IPS-20b (cell line): ENCODE measurements at regions not wholly inside any gene's neighbourhood (a gene's known extent, or its start where the extent isn't known, plus 50 kb on each side); places are given as distances from the start of the nearest gene placed in this dataset.

Experiments
- H3K27ac ChIP-seq: one replicate; pipeline ENCODE4 v1.5.1; 2013; ENCODE audit warnings: low read length
- H3K27me3 ChIP-seq: 2 replicates; pipeline ENCODE4 v1.6.1; 2013; ENCODE audit warnings: mild to moderate bottlenecking, low read length, inconsistent platforms; ENCODE audit not compliant: insufficient read depth
- H3K36me3 ChIP-seq: 2 replicates; pipeline ENCODE4 v1.6.1; 2013; ENCODE audit warnings: low read depth, mild to moderate bottlenecking, inconsistent platforms, low read length, moderate library complexity; ENCODE audit not compliant: insufficient read depth
- H3K4me1 ChIP-seq: 2 replicates; pipeline ENCODE4 v1.6.1; 2013; ENCODE audit warnings: mild to moderate bottlenecking, control low read depth, inconsistent platforms, low read length, moderate library complexity; ENCODE audit not compliant: insufficient read depth
- H3K4me3 ChIP-seq: 2 replicates; pipeline ENCODE4 v1.5.1; 2013; ENCODE audit warnings: mild to moderate bottlenecking, low read length, inconsistent platforms
- H3K9ac ChIP-seq: 2 replicates; pipeline ENCODE4 v1.6.1; 2013; ENCODE audit warnings: low read depth, mild to moderate bottlenecking, inconsistent platforms, low read length, moderate library complexity
- H3K9me3 ChIP-seq: 2 replicates; pipeline ENCODE4 v1.6.1; 2013; ENCODE audit warnings: mild to moderate bottlenecking, low read depth, low read length, inconsistent platforms; ENCODE audit not compliant: insufficient read depth

GRCh38 chr20:17129089-17129488, 97.8 kb upstream of the PCSK2 start:
- Histone ChIP-seq H3K27ac (no peak overlapping the region), H3K36me3 (no peaks in the 10 kb centered on the region), H3K4me3 (no peak overlapping the region), H3K9ac (no peak overlapping the region), H3K9me3 (no peaks in the 10 kb centered on the region), H3K27me3 (no peaks in the 10 kb centered on the region), H3K4me1 (peaks cover 11% of the 10 kb centered on the region)

GRCh38 chr20:17137692-17138091, 89.1 kb upstream of the PCSK2 start:
- no peak overlapping the region for H3K4me3 ChIP-seq
- H3K27ac ChIP-seq = no peak overlapping the region

GRCh38 chr20:17138237-17138636, 88.6 kb upstream of the PCSK2 start:
- Histone ChIP-seq H3K36me3 (no peaks in the 10 kb centered on the region), H3K9me3 (no peaks in the 10 kb centered on the region), H3K27ac (no peak overlapping the region), H3K4me3 (no peak overlapping the region), H3K27me3 (no peaks in the 10 kb centered on the region), H3K9ac (no peak overlapping the region), H3K4me1 (no peaks in the 10 kb centered on the region)

More at GRCh38 chr20:17137692-17138091, 89.1 kb upstream of the PCSK2 start:
- Histone ChIP-seq H3K36me3 (no peaks in the 10 kb centered on the region), H3K9ac (no peak overlapping the region), H3K27me3 (no peaks in the 10 kb centered on the region), H3K4me1 (no peaks in the 10 kb centered on the region), H3K9me3 (no peaks in the 10 kb centered on the region)

GRCh38 chr20:17140894-17141293, 85.9 kb upstream of the PCSK2 start:
- H3K9me3 ChIP-seq = no peaks in the 10 kb centered on the region
- no peaks in the 10 kb centered on the region for H3K4me1 ChIP-seq
- H3K27me3 ChIP-seq = no peaks in the 10 kb centered on the region
- no peak overlapping the region for H3K4me3 ChIP-seq
- no peak overlapping the region for H3K27ac ChIP-seq
- H3K36me3 ChIP-seq = no peaks in the 10 kb centered on the region
- no peak overlapping the region for H3K9ac ChIP-seq

GRCh38 chr20:17141568-17141967, 85.3 kb upstream of the PCSK2 start:
- H3K9me3 ChIP-seq = no peaks in the 10 kb centered on the region
- H3K9ac ChIP-seq = no peak overlapping the region
- H3K4me3 ChIP-seq = no peak overlapping the region
- H3K27me3 ChIP-seq = no peaks in the 10 kb centered on the region
- no peak overlapping the region for H3K27ac ChIP-seq
- no peaks in the 10 kb centered on the region for H3K4me1 ChIP-seq
- no peaks in the 10 kb centered on the region for H3K36me3 ChIP-seq

- Histone ChIP-seq H3K4me3 (no peak overlapping the region), H3K27me3 (no peaks in the 10 kb centered on the region), H3K9me3 (no peaks in the 10 kb centered on the region), H3K4me1 (no peaks in the 10 kb centered on the region), H3K9ac (no peak overlapping the region), H3K36me3 (no peaks in the 10 kb centered on the region), H3K27ac (no peak overlapping the region)
These were observed 84.2 kb upstream of the PCSK2 start for GRCh38 chr20:17142666-17143065.

- H3K27me3 ChIP-seq = no peaks in the 10 kb centered on the region
- no peaks in the 10 kb centered on the region for H3K36me3 ChIP-seq
- H3K9ac ChIP-seq = no peak overlapping the region
- H3K4me3 ChIP-seq = no peak overlapping the region
- no peaks in the 10 kb centered on the region for H3K4me1 ChIP-seq
- no peaks in the 10 kb centered on the region for H3K9me3 ChIP-seq
- H3K27ac ChIP-seq = no peak overlapping the region
These were observed 76.0 kb upstream of the PCSK2 start for GRCh38 chr20:17150858-17151257.

- Histone ChIP-seq H3K4me1 (no peaks in the 10 kb centered on the region), H3K36me3 (no peaks in the 10 kb centered on the region), H3K9me3 (no peaks in the 10 kb centered on the region), H3K4me3 (no peak overlapping the region), H3K27me3 (no peaks in the 10 kb centered on the region), H3K9ac (no peak overlapping the region), H3K27ac (no peak overlapping the region)
These were observed 71.4 kb upstream of the PCSK2 start for GRCh38 chr20:17155401-17155800.

GRCh38 chr20:17158701-17159100, 68.1 kb upstream of the PCSK2 start:
- H3K36me3 ChIP-seq = no peaks in the 10 kb centered on the region
- H3K27me3 ChIP-seq = no peaks in the 10 kb centered on the region
- no peaks in the 10 kb centered on the region for H3K9me3 ChIP-seq
- H3K27ac ChIP-seq = no peak overlapping the region
- no peak overlapping the region for H3K4me3 ChIP-seq
- no peaks in the 10 kb centered on the region for H3K4me1 ChIP-seq
- H3K9ac ChIP-seq = no peak overlapping the region

GRCh38 chr20:17161673-17162481, 65.0 kb upstream of the PCSK2 start:
- H3K4me1 ChIP-seq = no peaks in the 10 kb centered on the region
- no peak overlapping the region for H3K9ac ChIP-seq
- H3K27me3 ChIP-seq = no peaks in the 10 kb centered on the region
- H3K9me3 ChIP-seq = no peaks in the 10 kb centered on the region
- H3K4me3 ChIP-seq = no peak overlapping the region
- H3K27ac ChIP-seq = no peak overlapping the region
- H3K36me3 ChIP-seq = no peaks in the 10 kb centered on the region

GRCh38 chr20:17168026-17168612, 58.7 kb upstream of the PCSK2 start:
- Histone ChIP-seq H3K27me3 (no peaks in the 10 kb centered on the region), H3K9ac (no peak overlapping the region), H3K4me3 (no peak overlapping the region), H3K27ac (no peak overlapping the region), H3K9me3 (no peaks in the 10 kb centered on the region), H3K4me1 (no peaks in the 10 kb centered on the region), H3K36me3 (no peaks in the 10 kb centered on the region)

- Histone ChIP-seq H3K9me3 (no peaks in the 10 kb centered on the region), H3K9ac (no peak overlapping the region), H3K4me1 (no peaks in the 10 kb centered on the region), H3K27ac (no peak overlapping the region), H3K4me3 (no peak overlapping the region), H3K27me3 (no peaks in the 10 kb centered on the region), H3K36me3 (no peaks in the 10 kb centered on the region)
These were observed 57.2 kb upstream of the PCSK2 start for GRCh38 chr20:17169585-17170136.
